ENCODE measurements at regions not wholly inside any gene's neighbourhood (a gene's known extent, or its start where the extent isn't known, plus 50 kb on each side); places are given as distances from the start of the nearest gene placed in this dataset.

GRCh38 chr10:57141708-57142107, 780.6 kb upstream of the ZWINT start:
- no peak for TF ChIP-seq CTCF (conservative IDR thresholded peaks at IDR 0.05; ENCODE audit: low read length)
- no peak for TF ChIP-seq EZH2phosphoT487 (IDR thresholded peaks at IDR 0.05; ENCODE audit: borderline replicate concordance, low read depth, low read length)
